ENCODE measurements at regions not wholly inside any gene's neighbourhood (a gene's known extent, or its start where the extent isn't known, plus 50 kb on each side); places are given as distances from the start of the nearest gene placed in this dataset.
A peak's percentile ranks its signal among the peaks of the same experiment; 100 is the strongest.
"Not testable (repeated sequence)": the region's sequence is repeated elsewhere in the genome, so short reads cannot be mapped to it uniquely, and the experiment has no call there.

DNA sequence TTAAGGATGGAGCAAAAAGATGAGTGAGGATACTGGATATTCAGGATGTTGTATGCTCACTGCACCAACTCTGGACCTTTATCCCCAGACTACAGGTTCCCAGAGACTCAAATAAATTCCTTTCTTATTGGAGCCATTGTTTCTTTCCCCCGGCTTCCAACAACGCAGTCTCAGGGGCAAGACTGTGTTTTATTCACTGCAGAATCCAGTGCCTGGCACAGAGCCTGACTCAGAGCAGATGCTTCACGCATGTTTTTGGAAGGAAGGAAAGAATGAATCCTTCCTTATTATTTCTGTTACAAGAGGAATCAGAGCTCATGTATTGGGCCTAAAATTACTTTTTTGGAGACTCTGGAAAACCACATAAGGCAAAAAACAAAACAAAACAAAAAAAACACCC is 96.0 kb upstream of the VGLL4 start:
- no peaks in the 10 kb centered on the region for H3K27me3 Mint-ChIP-seq
- no peak overlapping the region for H3K27ac Mint-ChIP-seq
- H3K4me3 Mint-ChIP-seq: no peak overlapping the region
- H3K36me3 Mint-ChIP-seq: no peaks in the 10 kb centered on the region
- H3K9me3 Mint-ChIP-seq: no peaks in the 10 kb centered on the region
- H3K4me1 Mint-ChIP-seq: no peaks in the 10 kb centered on the region

DNA sequence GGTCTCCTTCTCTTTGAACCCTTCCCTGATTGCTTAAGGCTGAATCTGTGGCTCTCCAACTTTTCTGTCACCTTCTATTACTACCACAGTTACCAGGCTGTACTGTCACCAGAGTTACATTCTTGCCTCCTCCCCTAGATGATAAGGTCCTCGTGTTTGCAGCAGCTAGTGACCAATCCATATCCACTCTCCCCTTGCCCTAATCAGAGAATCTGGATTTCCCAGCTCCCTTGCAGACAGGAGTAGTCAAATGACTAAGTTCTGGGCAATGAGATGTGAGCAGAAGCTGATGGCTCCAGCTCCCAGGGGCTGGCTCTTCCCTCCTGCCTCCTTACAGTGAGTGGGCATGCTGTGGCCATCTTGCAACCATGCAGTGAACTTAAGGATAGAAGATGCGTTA is 95.4 kb upstream of the VGLL4 start:
- Mint-ChIP-seq H3K27ac (no peak overlapping the region), H3K4me1 (no peaks in the 10 kb centered on the region), H3K36me3 (no peaks in the 10 kb centered on the region), H3K9me3 (no peaks in the 10 kb centered on the region), H3K4me3 (no peak overlapping the region), H3K27me3 (no peaks in the 10 kb centered on the region)

DNA sequence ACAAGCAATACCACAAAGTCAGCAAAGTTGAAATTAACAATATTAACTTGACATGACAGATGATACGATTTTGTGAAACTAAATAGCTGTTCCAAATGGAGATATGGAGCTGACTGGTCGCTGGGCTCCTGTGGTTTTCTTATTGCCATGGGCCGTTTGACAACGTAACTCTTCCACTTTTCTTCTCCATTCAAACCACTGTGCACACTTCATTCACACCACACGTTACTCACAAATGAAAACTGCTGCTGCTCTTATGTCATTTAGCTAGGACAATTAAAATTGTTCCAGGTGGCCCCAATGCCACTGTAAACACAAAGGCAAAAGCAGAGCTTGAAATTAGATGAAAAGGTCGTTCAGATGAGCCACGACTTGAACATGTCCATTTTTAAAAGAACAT is 94.0 kb upstream of the VGLL4 start:
- Mint-ChIP-seq H3K27ac (no peak overlapping the region), H3K4me1 (no peaks in the 10 kb centered on the region), H3K36me3 (no peaks in the 10 kb centered on the region), H3K9me3 (no peaks in the 10 kb centered on the region), H3K4me3 (no peak overlapping the region), H3K27me3 (no peaks in the 10 kb centered on the region)

DNA sequence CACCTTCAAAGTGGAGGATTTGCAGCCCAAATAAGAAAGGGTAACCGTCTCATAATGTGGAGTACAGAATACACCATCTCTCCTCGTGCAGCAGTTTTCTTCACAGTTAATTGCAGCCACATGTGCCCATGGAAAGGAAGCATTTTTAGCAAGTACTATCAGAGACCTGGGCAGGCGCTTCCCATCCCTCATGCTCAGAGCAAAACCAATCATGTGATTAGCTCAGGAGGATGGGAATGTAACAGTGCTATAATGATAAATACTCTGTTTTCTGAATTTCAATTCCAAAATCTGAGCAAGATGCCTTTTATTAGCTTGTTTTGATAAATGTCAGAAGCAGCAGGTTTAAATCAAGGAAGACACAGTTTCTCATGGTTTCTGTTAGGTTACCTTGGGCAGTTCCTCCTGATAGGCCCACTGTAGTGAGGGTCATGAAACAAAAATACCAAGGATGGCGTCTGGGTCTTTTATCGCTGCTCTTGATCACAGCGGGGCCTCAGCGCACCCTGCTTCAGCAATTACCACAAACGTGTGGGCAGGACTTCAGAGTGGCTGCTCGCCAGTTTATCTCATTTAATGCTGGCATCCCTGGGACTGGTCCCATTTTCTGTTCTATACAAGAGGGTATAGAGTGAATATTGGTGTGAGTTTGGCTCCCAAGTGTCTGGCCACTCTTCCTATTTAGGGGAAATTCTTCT is 92.6 kb upstream of the VGLL4 start:
- H3K9me3 Mint-ChIP-seq: no peaks in the 10 kb centered on the region
- H3K36me3 Mint-ChIP-seq: no peaks in the 10 kb centered on the region
- no peak overlapping the region for H3K4me3 Mint-ChIP-seq
- no peaks in the 10 kb centered on the region for H3K27me3 Mint-ChIP-seq
- no peaks in the 10 kb centered on the region for H3K4me1 Mint-ChIP-seq
- no peak overlapping the region for H3K27ac Mint-ChIP-seq

DNA sequence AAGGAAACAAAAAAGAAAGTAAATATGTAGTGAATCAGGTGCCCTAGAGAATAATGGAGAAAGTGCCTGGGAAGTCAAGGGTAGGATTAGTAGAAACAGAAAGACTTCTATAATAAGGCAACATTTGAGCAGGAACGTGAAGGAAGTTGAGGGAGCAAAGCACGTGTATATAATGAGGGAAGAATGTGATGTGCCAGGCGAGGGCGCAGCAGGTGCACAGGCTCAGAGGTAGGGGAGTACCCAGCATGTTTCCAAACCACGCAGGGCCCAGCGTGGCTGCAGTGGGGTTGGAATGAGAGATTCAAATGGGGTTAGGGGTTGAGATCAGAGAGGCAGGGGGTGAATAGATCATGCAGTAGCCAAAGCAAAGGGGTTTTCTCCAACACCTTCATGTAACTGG is 91.9 kb upstream of the VGLL4 start:
- H3K36me3 Mint-ChIP-seq: no peaks in the 10 kb centered on the region
- no peaks in the 10 kb centered on the region for H3K4me1 Mint-ChIP-seq
- no peaks in the 10 kb centered on the region for H3K27me3 Mint-ChIP-seq
- H3K27ac Mint-ChIP-seq: no peak overlapping the region
- no peaks in the 10 kb centered on the region for H3K9me3 Mint-ChIP-seq
- no peak overlapping the region for H3K4me3 Mint-ChIP-seq

DNA sequence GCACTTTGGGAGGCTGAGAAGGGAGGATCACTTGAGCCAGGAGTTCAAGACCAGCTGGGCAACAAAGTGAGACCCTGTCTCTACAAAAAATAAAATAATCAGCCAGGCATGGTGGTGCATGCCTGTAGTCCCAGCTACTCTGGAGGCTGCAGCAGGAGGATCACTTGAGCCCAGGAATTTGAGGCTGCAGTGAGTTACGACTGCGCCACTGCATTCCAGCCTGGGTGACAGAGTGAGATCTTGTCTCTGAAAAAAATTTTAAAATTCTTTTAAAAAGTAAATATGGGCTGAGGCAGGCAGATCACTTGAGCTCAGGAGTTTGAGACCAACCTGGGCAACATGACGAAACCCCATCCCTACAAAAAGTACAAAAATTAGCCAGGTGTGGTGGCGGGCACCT is 91.4 kb upstream of the VGLL4 start:
- not testable (repeated sequence) for H3K36me3 Mint-ChIP-seq, H3K27me3 Mint-ChIP-seq, H3K9me3 Mint-ChIP-seq, H3K27ac Mint-ChIP-seq, H3K4me1 Mint-ChIP-seq, H3K4me3 Mint-ChIP-seq

DNA sequence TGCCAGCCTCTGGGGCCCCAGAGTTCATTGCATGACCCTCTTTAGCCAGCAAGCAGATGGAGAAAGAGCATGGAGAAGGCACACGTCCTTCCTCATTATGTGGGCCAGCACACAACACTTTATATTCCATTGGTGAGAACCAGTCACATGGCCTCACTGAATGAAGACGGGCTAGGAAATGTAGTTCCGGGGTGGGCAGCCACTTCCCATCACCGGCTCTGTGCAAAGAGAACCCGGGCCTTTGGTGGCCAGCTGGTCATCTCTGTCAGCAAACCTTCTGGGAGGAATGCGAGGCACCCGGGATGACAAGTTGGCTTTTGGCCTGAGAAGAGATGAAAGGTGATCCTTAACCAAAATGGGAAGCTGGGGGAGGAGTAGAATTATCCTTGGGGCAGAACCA is 90.2 kb upstream of the VGLL4 start:
- H3K36me3 Mint-ChIP-seq: no peaks in the 10 kb centered on the region
- H3K4me3 Mint-ChIP-seq: no peak overlapping the region
- no peaks in the 10 kb centered on the region for H3K27me3 Mint-ChIP-seq
- H3K27ac Mint-ChIP-seq: no peak overlapping the region
- H3K4me1 Mint-ChIP-seq: no peaks in the 10 kb centered on the region
- no peaks in the 10 kb centered on the region for H3K9me3 Mint-ChIP-seq

DNA sequence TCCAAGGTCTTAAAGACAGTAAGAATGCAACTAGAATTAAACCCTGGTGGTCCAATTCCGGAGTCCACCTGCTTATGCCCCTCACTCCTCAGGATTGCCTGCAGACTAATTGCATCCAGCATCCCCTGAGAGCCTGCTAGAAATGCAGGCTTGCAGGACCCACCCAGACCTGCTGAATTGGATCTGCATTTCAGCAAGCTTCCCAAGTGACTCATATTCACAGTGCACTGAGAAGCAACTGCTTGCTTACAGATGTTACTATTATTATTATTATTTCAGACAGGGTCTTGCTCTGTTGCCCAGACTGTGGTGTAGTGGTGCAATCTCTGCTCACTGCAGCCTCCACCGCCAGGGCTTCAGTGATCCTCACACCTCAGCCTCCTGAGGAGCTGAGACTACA is 83.5 kb upstream of the VGLL4 start:
- Mint-ChIP-seq H3K9me3 (no peaks in the 10 kb centered on the region), H3K36me3 (no peaks in the 10 kb centered on the region), H3K4me3 (no peak overlapping the region), H3K27me3 (peaks cover 9% of the 10 kb centered on the region), H3K4me1 (no peaks in the 10 kb centered on the region), H3K27ac (no peak overlapping the region)

DNA sequence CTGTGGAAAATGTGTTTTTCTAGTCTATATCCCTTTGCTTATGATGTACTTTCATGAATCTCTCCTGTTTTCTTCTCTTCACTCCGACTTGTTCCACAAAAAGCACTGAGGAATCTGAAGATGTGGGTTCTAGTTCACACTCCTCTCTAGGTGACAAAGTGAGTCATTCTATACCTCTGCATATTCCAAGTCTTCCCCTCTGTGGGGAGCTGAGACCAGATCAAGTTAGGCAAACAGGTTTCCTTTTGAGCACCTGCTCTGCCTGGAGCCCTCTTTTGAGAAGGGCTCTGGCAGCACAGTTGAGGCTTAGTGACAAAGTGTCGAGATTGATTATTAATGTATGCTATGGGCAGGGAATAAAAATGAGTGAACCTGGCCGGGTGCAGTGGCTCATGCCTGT is 82.4 kb upstream of the VGLL4 start:
- peaks cover 12% of the 10 kb centered on the region for H3K27me3 Mint-ChIP-seq
- H3K27ac Mint-ChIP-seq: no peak overlapping the region

DNA sequence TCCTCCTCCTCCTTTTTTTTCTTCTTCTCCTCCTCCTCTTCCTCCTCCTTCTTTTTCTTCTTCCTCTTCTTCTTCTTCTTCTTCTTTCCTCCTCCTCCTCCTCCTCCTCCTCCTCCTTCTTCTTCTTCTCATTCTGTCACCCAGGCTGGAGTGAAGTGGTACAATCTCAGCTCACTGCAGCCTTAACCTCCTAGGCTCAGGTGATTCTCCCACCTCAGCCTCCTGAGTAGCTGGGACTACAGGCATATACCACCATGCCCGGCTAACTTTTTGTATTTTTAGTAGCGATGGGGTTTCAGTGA is 81.6 kb upstream of the VGLL4 start:
- not testable (repeated sequence) for H3K9me3 Mint-ChIP-seq, H3K36me3 Mint-ChIP-seq, H3K27ac Mint-ChIP-seq, H3K4me1 Mint-ChIP-seq, H3K4me3 Mint-ChIP-seq
- peaks cover 14% of the 10 kb centered on the region for H3K27me3 Mint-ChIP-seq

More for the DNA sequence above, 82.4 kb upstream of the VGLL4 start:
- H3K4me3 Mint-ChIP-seq: no peak overlapping the region
- no peaks in the 10 kb centered on the region for H3K9me3 Mint-ChIP-seq
- H3K36me3 Mint-ChIP-seq: no peaks in the 10 kb centered on the region
- H3K4me1 Mint-ChIP-seq: no peaks in the 10 kb centered on the region

DNA sequence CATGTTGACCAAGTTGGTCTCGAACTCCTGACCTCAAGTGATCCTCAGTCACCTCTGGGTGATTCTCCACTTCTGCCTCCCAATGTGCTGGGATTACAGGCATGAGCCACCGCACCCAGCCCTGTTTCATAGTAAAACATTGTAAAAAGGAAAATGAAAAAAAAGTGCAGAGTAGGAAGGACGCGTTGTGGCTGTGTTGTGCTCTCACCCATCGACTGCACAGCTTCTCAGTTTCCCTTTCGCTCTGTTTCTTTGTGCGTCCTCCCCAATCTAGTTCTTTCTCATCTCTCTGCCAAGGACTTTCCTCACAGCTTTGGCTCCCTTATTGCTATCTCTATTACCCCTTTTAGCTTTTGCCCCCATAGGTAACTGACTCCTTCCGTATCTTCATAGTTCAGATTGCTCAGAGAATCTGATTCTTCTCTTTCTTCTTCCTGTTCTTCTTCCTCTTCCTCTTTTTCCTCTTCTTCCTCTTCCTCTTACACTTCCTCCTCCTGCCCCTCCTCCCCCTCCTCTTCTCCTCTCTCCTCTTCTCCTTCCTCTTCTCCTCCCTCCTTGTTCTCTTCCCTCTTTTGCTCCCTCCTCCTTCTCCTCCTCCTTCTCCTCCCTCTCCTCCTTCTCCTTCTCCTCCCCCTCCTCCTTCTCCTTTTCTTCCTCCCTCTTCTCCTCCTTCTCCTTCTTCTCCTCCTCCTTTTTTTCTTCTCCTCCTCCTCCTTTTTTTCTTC is 81.1 kb upstream of the VGLL4 start:
- H3K4me1 Mint-ChIP-seq: peaks cover 5% of the 10 kb centered on the region
- no peak overlapping the region for H3K4me3 Mint-ChIP-seq
- H3K9me3 Mint-ChIP-seq: no peaks in the 10 kb centered on the region
- H3K27ac Mint-ChIP-seq: no peak overlapping the region
- H3K27me3 Mint-ChIP-seq: peaks cover 14% of the 10 kb centered on the region
- H3K36me3 Mint-ChIP-seq: no peaks in the 10 kb centered on the region

DNA sequence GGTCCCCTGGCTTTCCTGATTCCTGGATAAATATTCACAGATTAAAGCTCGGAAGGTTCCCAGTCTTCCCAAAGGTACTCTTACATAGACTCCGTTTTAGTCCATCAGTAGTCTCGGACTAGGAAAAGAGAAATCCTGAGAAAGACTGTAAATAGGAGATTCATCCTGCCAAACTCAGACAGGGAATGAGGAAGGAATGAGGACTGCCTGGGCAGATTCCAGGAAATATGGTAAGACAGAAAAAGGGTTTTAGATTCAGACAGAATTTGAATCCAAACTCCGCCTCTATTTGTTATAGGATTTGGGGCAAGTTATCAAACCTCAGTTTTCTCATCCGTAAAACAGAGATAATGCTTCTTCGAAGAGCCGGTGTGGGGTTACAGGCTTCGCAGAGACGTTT is 77.8 kb upstream of the VGLL4 start:
- H3K27me3 Mint-ChIP-seq: peaks cover 14% of the 10 kb centered on the region
- H3K9me3 Mint-ChIP-seq: no peaks in the 10 kb centered on the region
- no peak overlapping the region for H3K27ac Mint-ChIP-seq
- peak overlapping the region; percentile 92 for H3K4me3 Mint-ChIP-seq
- H3K4me1 Mint-ChIP-seq: peaks cover 16% of the 10 kb centered on the region
- H3K36me3 Mint-ChIP-seq: no peaks in the 10 kb centered on the region

DNA sequence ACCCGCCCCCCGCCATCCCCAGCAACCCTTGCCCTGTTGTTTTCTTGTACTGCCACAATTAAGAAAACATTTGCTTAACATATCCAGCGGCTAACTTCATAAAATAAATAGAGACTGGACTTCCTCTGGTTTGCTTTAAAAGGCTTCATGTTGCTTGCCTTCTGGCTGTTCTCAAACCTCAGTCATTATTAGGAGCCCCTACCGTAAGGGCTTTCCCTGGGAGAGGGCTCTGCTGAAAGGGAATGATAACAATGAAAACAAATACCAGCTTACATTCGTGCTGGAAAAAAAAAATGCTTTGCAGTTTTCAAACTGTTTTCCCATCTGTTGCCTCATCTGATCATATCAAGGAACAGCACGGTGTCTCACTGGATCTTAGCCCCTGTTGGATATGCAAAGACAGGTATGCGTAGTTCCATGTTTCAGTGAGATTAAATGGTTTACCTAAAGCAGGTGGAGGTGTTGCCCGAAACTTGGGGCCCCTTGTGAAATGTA is 77.2 kb upstream of the VGLL4 start:
- Mint-ChIP-seq H3K9me3 (no peaks in the 10 kb centered on the region), H3K4me3 (peak overlapping the region; percentile 92), H3K27ac (no peak overlapping the region), H3K27me3 (peaks cover 11% of the 10 kb centered on the region), H3K36me3 (no peaks in the 10 kb centered on the region), H3K4me1 (peaks cover 16% of the 10 kb centered on the region)

DNA sequence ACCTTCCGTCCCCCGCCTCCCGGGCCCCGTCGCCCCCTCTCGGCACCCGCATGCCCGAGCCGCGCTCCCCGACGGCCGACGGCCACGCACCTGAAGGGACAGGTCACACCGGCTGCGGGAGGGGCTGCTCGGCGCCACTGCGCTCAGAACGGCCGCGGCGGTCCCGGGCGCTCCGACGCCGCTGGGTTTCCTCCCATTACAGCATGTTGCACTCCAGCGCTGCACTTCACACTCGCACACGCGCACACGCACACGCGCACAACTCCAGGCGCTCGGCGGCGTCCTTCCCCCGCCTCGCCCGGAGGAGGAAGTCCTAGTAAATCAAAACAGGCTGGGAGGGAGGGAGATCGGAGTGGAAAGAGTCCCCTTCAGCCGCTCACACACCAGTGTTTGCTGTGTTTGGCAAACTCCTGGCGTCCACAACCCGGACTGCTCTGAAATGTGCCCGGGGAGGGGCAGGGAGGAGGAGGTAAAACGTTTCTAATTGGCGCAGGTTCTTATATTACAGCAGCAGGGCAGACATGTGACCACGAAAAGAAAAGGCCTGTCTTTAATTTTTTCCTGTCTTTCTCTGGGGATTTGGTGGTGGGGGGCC is 76.7 kb upstream of the VGLL4 start:
- no peaks in the 10 kb centered on the region for H3K9me3 Mint-ChIP-seq
- H3K27ac Mint-ChIP-seq: peak overlapping the region; percentile 65
- H3K36me3 Mint-ChIP-seq: no peaks in the 10 kb centered on the region
- H3K27me3 Mint-ChIP-seq: peaks cover 9% of the 10 kb centered on the region
- H3K4me3 Mint-ChIP-seq: peak overlapping the region; percentile 92
- peaks cover 16% of the 10 kb centered on the region for H3K4me1 Mint-ChIP-seq

DNA sequence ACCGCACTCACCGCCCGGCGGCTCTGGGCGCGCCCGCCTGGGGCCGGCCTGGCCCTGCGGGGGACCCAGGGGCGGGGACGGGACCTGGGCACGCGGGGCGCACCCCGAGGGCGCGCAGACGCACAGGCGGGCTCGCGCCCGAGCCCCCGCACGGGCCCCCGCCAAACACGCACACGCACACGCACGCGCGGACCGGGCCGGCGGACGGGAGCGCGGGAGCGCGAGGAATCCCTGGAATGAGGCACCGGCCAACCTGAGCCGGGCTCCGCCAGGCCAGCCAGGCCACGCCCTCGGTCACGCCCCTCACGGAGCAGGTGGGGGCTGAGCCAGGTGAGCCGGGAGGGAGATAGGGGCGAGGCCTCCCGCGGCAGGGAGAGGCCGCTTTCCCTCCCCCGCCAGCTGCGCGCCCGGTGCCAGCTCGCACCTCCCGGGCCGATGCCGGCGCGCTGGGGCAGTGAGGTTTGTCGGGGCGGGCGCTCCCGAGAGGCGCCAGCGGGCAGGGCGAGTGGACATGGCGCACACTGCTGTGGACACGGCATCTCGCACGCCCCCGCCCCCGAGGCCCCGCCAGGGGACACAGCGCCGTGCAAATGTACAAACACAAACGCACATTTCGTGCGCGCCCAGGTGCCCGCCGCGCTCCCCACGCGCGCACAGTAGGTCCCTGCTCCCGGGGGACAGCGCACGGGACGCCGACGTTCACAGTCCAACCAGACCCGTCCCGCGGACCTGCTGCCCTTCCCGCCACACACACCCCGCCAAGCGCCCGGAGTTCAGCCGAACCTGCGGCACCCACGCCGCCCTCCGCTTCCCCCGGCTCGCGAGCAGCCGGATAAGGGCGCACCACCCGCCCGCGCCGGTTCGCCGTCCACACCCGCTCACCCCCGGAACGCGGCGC is 75.9 kb upstream of the VGLL4 start:
- peaks cover 16% of the 10 kb centered on the region for H3K4me1 Mint-ChIP-seq
- peak overlapping the region; percentile 92 for H3K4me3 Mint-ChIP-seq
- no peaks in the 10 kb centered on the region for H3K36me3 Mint-ChIP-seq
- H3K27ac Mint-ChIP-seq: no peak overlapping the region
- no peaks in the 10 kb centered on the region for H3K9me3 Mint-ChIP-seq
- H3K27me3 Mint-ChIP-seq: peaks cover 6% of the 10 kb centered on the region

Data from activated naive CD4-positive, alpha-beta T cell treated with anti-CD3 and anti-CD28 coated beads, Interleukin-2, amount 50 U/mL, for 24 hours (primary cell).